A172 (cell line): ENCODE measurements at regions not wholly inside any gene's neighbourhood (a gene's known extent, or its start where the extent isn't known, plus 50 kb on each side); places are given as distances from the start of the nearest gene placed in this dataset.

Experiments used
- DNase-seq: peaks from one replicate; pipeline ENCODE4 v3.0.0-alpha.2; 2015; ENCODE audit warnings: low spot score

DNA sequence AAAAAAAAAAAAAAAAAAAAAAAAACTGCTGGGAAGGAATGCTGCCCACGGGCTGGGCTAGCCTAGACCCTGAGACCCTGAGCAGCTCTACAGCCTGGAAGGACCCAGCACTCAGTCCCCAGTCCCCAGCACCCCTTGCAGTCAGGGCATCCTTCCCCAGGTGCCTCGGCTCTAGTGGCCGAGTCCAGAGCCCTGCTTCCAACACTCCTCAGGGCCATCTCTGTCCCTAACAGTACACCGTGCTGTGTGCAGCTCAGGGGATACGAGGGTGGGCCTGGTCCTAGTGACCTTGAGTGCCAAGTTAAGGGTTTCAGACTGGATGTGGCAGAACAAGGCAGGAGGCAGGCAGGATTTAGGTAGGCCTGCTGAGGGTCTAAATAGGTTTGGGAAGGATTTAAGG is 50.2 kb upstream of the LRP8 start:
- no peak for DNase-seq

DNA sequence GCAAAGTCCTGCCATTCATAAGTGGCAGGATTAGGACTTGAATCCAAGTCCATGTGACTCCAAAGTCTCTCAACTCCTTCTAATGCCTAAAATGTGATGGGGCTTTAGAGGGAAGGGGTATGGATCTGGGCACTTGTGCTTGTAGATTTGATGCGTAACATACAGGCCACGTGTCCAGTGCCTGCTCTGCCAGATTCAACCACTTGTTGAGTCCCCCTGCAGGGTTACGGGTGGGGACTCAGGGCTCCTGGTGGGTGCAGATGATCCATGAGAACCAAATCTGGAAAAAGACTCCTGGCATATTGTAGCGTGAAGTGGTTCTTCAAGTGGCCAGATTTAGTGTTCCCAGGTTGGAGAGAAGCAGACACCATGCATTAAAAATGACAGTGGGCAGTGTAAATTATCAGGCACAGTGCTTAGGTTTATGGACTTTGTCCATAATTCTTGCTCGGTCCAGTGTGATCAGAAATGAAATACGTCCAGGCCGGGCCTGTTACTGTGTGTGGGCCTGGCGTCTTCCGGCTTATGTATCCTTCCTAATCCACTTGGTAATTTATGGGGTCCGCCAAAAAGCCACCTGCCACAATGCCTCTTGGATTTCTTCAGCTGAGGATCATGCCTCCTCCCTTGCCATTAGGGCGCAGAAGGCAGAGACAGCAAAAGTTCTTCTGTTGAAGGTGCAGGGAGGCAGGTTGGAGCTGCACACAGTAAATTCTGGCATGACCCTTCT is 51.2 kb upstream of the LRP8 start:
- no peak for DNase-seq

DNA sequence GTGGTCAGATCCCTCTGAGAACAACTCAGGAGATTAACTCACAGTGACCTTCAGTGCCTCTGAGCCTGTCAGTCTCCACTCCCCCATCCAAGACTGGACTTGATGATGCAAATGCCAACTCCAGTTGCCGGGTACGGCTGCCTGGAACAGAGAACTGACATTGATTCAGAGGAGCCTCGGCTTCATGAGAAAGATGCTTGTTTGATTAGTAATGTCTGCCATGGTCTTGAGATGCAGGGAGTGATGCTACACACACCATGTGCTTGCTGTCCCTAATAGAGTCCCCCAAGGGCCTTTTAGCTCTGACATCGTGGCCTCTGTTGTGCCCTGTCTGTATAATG is 51.8 kb upstream of the LRP8 start:
- DNase-seq, result no peak

DNA sequence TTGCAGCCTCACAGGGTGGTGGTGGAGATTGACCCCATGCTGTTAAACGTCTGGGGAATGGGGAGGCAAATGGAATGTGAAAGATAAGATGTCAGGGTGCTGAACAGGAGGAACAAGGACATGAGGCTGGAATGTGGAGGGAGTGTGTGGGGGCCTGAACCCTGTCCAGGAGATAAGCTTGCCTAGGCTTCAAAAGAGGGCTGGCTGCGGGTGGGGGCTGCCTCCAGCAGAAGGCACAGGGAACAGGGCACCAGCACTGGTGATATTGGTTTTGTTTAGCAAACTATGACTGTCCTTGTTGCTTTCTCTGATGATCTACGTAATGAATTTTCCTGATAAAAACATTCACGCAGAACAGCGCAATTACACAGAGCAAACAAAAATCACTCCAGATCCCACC is 52.4 kb upstream of the LRP8 start:
- no peak for DNase-seq

DNA sequence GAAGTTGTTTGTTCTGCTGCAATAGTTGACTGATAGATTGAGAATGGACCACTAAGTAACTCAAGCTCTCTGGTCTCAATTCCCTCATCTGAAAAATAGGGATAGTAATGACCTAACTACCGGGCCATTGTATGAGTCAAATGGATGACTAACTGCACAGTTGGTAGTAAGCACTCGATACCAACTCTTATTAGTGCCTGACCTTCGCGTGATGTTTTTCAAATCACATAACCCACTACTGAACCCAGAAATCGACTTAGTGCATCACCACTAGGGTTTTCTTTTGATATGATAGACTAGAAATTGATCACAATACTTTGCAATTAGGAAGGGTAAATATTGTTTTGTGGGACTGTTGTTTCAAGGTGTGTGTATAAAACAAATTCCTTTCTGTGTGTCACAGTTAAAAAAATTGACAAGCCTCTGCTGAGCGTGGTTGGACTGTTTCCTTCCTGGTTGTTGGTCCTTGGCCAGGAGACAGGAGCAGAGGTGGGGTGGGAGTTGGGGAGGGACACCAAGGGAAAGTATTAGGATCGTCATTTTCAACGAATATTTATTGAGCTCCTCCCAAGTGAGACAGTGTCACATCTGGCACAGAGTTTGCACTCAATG is 54.0 kb upstream of the LRP8 start:
- DNase-seq, result peak; percentile 56

DNA sequence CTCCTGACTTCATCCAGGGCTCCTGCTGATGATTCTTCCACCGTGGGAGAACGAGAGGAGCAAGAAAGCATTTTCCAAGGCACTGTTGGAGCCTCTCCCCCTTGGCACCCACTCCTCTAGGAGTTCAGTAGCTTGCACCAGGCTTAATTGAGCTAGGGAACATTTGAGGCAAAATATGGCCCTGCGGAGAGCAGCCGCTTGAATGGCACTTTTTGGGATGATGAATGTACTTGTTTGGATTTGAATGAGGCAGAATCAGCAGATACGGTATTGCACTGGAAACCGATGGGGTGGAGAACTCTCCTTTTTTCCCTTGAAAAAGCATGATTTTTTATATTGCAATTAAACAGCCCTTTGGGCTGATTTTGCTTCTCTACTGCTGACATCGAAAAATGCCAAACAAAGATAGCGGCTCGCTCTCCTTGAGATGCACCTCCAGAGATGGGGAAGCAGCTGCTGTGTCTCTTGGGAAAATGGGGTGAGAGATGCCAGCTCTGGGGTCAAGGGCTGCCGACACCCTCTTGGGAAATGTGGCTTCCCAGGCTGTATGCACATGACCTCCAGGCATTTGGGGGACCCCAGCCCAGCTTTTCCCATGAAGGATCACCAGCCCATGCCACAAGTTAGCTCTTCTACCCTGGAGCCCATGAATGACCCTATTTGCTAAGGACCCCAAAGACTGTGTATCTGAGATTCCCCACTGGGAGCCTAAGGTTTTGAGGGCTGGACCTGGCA is 55.4 kb upstream of the LRP8 start:
- no peak for DNase-seq

DNA sequence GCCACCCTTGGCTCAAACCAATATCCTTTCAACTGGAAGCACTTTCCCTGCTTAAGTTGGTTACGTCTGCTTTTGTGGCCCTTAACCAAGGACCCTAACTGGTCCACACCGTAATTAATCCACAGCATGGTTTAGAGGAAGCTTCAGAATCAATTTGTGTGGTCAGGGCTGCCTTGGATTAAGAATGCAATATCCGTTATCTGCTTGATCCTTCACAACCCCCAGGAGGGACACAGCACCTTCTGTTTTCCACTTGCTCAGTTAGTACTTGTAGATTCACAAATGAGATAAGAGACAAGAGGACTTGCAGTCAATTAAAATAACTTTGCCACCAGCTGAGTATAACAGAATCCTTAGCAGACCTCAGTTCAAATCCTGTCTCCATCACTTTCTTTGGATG is 56.9 kb upstream of the LRP8 start:
- DNase-seq, result no peak

DNA sequence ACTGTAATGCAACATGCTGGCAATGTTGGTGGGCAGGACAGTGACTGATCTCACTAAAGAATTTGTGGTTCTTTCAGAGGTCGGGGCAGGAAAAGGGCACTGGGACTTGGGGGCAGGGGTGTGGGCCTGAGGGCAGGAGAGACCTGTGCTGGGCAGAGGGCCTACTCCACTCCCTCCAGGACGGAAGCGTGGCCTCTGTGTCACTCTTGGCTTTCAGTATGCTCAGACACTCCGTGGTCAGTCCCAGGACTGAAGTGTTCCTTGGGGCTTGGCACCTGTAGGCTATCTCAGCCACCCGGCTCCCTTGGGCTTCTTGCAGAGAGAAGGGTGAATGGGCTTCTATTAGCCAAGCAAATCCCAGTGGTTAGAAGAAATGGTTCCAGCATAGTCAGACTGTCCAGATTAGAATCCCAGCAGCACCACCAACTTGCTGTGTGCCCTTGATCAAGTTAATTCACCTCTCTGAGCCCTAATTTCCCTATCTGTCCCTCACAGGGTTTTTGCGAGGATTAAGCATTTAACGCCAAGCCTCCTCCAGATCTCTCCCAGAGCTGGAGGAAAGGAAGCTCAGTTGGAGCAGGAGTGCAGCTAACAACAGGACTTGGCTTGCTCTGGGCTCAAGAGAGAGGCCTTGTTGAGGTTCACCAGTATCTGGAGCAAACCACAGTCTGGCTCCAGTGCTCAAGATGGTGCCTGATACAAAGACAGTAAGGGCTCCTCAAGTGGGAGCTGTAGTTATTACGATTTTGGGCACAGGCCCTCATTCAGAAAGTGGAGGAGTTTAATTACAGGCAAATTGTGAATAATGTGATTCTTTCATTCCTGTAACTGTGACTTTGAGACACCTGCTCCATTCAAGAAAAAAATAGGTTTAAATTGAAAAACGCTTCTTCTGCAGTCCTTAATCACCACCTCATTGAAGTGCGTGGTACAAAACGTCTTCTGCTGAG is 57.7 kb upstream of the LRP8 start:
- DNase-seq, result no peak

DNA sequence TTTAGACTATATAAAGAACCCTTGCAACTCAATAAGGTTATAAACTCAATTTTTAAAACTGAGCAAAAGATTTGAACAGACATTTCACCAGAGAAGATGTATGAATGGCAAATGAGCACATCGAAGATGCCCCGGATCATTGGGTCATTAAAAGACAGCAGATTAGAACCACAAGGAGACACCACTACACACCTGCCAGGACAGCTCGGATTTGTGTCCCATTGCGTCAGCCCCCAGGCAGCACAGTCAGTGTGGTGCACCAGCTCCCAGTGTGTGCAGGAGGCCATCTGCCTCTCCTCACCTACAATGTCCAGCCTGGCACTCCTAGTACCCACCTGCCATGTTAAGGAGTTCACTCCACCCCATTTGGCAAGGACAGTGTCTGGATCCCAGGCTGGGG is 61.1 kb upstream of the LRP8 start:
- no peak for DNase-seq

DNA sequence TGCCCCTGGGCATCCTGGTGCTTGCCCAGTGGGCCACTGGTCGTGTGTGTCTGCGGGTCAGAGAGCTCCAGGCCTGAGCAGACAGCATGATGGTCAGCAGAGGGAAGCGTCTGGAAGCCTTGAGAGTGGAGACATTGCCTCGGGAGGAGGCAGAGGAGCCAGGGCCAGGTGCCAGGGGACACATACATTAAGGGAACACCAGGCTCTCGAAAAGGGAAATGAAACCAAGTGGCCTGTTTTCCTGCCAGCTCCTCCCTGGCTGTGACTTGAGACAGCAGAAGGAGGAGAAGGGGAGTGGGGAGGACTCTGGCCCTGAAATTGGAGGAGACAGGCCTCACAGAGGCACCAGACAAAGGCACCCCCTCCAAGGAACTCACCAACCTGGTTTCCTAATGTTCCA is 62.4 kb upstream of the LRP8 start:
- DNase-seq, result no peak

DNA sequence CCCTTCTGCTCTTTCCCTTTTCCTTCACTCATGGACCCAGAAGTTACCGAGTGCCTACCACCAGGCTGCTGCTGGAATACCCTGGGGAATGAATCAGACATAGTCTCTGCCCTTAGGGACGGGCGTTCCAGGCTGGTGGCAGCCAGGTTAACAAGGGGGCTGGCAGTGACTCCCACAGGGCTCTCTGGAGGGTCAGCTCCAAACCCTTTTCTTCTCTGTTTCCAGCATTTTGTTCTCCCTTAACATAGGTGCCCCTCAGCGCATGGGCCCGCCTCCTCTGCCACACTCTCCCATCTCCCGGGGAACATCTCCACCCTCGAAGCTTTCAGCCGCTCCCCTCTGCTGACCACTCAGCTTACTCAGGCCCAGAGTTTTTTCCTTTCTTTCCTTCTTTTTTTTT is 62.9 kb upstream of the LRP8 start:
- no peak for DNase-seq

DNA sequence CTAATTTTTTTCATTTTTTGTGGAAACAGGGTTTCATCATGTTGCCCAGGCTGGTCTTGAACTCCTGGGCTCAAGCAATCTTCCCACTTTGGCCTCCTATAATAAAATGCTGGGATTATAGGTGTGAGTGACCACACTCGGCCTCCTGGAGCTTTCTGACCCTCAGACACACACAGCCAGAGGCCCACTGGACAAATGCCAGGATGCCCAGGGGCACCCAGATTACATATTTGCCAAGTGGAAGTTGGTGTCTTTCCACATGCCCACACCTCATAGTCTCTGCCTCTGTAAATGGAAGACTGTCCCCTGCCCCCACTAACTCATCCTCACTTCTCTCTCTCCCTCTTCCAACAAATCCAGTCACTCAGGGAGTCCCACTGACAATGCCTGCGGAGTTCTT is 63.4 kb upstream of the LRP8 start:
- no peak for DNase-seq

DNA sequence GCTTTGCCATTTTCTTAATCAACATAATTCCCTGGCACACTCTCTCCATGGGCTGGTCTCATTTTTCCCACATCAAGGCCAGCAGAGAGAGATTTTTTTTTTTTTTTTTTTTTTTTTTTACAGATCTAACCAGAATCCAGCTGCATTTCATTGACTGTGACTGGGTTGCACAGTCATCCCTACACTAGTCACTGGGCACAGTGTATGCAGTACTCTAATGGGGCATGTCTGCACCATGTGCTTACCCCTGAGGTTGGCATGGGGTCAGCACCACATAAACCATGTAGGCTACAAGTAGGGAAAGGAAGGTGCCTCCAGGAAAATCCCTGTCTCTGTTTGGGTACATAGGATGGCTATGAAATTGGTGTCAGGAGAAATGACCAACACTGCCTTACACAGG is 64.1 kb upstream of the LRP8 start:
- no peak for DNase-seq

DNA sequence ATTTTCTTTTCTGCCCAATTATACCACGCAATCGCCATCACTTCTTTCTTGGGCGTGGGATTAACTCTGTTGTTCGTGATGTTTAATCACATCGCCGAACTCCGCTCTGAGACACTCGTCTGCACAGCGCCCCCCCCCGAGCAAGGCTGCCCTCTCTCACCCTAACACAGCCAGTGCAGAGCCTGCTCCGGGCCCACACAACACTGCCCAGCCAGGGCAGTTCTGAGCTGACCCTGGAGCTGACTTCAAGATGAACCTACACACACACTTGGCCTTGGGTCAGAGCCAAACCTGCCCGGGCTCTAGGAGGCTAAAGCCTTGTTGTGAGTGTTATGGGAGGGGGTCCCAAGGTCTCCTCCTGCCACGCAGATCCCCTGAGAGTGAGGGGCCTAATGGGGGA is 64.6 kb upstream of the LRP8 start:
- DNase-seq, result no peak

DNA sequence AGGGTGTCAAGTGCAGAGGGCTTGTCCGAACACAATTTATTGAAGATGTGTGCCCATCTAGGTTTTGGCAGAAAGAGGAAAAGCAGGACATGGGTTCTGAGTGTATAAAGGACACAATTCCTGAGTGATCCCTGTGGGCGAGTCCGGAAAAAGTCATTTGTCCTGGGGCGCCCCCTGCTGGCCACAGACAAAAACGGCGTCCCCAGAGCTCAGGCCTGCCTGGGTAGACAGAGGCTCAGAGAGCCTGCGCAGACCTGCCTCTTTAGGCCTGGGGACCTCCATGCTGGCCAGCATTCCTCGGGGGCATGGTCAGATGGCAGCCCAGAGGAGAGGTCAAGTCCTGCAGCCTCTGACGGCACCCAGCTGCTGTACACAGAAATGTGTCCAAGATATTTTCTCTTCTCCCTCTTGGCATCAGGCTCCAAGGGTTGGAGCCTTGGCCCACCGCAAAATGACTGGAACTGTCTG is 65.5 kb upstream of the LRP8 start:
- peak; percentile 40 for DNase-seq

DNA sequence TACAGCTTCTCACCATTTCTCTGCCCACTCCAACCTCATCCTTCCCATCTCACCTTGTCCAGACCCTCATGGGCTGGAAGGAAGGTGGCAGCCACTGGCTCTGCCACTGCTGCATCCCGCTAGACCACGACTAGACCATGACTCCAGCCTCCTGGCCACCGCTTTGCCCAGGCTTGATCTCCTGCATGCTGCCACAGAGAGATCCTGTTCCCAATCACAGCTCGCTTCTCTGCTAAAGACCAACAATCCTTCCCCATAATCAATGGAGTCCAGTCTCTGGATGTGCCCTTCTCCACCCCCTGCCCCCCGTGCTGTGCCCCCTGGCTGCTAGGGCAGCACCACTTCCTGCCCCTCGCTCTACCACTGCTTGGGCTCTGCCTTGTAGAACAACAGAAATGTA is 64.9 kb upstream of the DMRTB1 start:
- no peak for DNase-seq

DNA sequence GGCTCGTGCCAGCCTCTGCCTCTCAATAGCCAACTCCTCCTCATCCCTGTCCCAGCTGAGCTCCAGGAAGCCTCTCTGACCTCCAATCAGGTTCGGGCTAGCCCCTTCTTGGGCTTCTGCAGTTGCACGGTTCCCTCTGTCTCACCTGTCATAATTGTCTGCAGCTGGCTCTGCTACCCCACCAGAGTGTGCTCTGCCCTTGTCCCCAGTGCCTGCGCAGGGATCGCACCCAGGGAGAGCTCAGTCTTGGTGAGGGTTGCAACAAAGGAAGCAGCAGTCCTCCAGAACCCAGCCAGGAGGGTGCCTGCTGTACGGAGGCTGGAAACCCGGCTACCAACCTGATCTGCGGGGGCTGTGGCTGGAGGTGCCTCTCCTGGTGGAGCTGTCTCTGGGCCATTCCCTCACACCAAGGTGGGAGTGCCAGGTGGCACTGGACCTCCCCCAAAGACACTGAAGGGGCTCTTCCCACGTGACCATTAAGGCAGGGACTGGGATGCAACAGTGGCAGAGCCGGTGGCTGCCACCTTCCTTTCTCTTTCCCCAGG is 63.5 kb upstream of the DMRTB1 start:
- DNase-seq, result no peak

DNA sequence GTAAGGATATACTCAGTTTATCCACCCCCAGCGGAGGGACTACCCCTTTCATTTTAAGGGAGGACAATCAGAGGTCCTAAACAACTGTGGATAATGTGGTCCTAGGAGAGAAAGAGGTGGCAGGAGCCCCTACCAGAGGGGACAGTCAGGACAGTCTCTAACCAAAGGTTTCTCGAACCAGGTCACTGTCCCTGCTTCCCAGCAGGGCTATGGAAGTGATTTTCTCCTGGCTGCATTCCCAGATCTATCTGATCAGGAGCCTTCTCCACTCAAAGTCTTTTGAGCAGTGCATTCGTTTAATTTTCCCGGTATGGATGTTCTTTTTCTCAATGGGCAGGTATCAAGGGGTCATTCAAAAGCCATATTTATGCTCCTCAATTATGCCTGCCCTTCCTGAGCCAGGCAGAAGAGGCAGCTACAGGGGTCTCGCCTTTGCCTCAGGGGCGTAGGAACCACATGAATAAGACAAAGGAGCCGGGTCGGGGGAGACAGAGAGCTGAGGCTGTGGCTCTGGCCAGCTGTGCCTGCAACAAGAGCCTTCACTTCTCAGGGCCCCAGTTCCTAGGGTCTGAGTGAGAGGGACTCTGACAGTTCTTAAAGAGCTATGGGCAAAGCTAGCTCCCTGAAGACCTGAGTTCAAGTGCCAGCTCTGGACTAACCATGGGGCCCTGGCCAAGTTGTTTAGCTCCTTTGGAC is 62.5 kb upstream of the DMRTB1 start:
- no peak for DNase-seq

DNA sequence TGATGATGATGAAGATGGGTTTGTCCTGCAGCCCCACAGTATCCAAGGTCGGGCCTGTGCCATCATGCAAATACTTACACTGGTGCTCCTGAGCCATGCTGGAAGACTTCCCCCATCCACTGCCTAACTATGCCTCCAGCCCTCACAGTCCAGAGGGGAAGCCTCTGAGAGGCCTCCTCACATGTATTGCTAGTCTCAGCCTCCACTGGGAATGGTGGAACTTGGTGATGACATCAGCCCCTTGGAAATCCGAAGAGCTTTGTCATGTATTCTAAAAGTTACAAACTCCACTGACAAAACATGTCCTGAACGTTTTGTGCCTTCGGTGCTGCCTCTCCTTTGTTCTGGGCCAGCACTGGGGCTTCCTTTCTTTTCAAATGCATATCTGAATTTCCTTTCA is 61.1 kb upstream of the DMRTB1 start:
- DNase-seq, result no peak

DNA sequence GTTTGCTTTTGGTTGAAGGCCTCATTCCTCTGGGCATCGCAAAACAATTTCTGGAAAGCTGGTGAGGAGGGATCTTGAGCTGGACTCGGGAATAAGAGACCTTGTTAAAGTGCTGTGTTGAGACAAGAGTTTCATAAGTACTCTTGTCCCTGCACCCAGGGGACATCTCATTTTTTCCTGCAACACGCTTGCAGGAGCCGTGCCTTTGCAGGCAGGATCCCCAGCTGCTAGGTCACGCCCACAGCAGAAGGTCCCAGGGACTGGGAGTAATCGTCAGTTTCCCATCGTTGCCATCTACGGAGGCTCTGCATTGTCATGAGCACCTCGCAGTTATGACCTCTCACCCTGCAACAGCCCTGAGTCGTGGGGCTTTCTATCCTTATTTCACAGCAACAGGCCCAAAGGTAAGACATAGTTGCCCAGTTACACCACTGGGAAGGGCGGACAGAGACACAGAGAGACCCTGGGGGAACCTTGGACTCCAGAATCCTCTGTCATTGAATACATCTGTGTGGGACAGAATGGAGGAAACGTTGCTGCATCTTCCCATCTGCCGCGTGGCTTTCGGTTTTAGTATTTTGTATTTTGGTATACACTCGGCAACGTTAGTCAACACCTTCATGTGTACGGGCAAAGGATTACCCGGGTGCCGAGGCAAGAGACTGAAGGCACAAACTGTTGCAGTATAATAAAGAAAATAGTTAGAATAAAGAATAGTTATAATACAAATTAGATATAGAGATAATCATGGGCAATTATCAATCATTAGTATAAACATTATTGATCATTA is 60.4 kb upstream of the DMRTB1 start:
- no peak for DNase-seq
